H1 (cell line): ENCODE measurements at regions not wholly inside any gene's neighbourhood (a gene's known extent, or its start where the extent isn't known, plus 50 kb on each side); places are given as distances from the start of the nearest gene placed in this dataset.

Experiments
- CTCF ChIA-PET: fragments of 300-600 bp; sonication (Branson Sonifier 250); formaldehyde crosslinking; loops from one replicate; lab custom pipeline; 2021; ENCODE audit not compliant: partially characterized antibody; lab: Charles Lee
- POLR2A ChIA-PET: fragments of 300-600 bp; sonication (Branson Sonifier 250); formaldehyde crosslinking; loops from one replicate; lab custom pipeline; 2021; ENCODE audit warnings: inconsistent platforms; ENCODE audit not compliant: partially characterized antibody; lab: Charles Lee
- DNase-seq, 2 experiments: peaks; one replicate each; pipeline versions ENCODE4 v3.0.0 to v3.0.0-alpha.2; 2010 to 2022; ENCODE audit warnings: low spot score in 2 of 2, low read depth in 1 of 2, mixed read lengths in 1 of 2
- FAIRE-seq: peaks from 2 replicates; lab custom pipeline; 2011; peaks lifted over from hg19 to GRCh38; lab: Jason Lieb, UNC
- H2AFZ ChIP-seq: 2 replicates; pipeline ENCODE4 v1.8.1; 2012; ENCODE audit warnings: low read length, inconsistent platforms
- H2AK5ac ChIP-seq: 2 replicates; pipeline ENCODE4 v1.6.1; 2013; ENCODE audit warnings: low read depth, low read length
- H2BK120ac ChIP-seq: replicated peaks from 2 replicates; pipeline ENCODE3; 2013; ENCODE audit warnings: low read depth, low read length, inconsistent platforms
- H2BK12ac ChIP-seq: 2 replicates; pipeline ENCODE4 v1.6.1; 2013; ENCODE audit warnings: low read depth, low read length
- H2BK15ac ChIP-seq: 2 replicates; pipeline ENCODE4 v1.6.1; 2013; ENCODE audit warnings: low read length
- H2BK20ac ChIP-seq: 2 replicates; pipeline ENCODE4 v1.6.1; 2013; ENCODE audit warnings: low read length
- H2BK5ac ChIP-seq: 2 replicates; pipeline ENCODE4 v1.6.1; 2013; ENCODE audit warnings: low read depth, low read length
- H3K14ac ChIP-seq: 2 replicates; pipeline ENCODE4 v1.6.1; 2013; ENCODE audit warnings: inconsistent platforms; ENCODE audit not compliant: insufficient read length
- H3K18ac ChIP-seq: 2 replicates; pipeline ENCODE4 v1.6.1; 2013; ENCODE audit warnings: low read length; ENCODE audit errors: extremely low read depth
- H3K23ac ChIP-seq: 2 replicates; pipeline ENCODE4 v1.6.1; 2013; ENCODE audit warnings: inconsistent platforms; ENCODE audit not compliant: insufficient read length
- H3K23me2 ChIP-seq: 2 replicates; pipeline ENCODE4 v1.6.1; 2013; ENCODE audit warnings: low read depth, low read length
- H3K27ac ChIP-seq: 2 replicates; pipeline ENCODE4 v1.6.1; 2011; ENCODE audit warnings: low read depth, low read length, inconsistent platforms
- H3K27me3 ChIP-seq, 4 experiments: replicated peaks in 1 of 4; 1 replicate in 1 of 4; 2 replicates in 3 of 4; pipeline versions ENCODE4 v1.6.1 to v1.8.1; 2011 to 2013; ENCODE audit warnings: low read length in 3 of 4, mild to moderate bottlenecking in 3 of 4, inconsistent platforms in 2 of 4, mixed read lengths in 2 of 4, moderate library complexity in 1 of 4; ENCODE audit not compliant: control insufficient read depth in 3 of 4, insufficient read depth in 3 of 4; ENCODE audit errors: extremely low read depth in 1 of 4
- H3K36me3 ChIP-seq, 4 experiments: 2 replicates each; pipeline versions ENCODE4 v1.6.1 to v1.8.1; 2011 to 2013; ENCODE audit warnings: mild to moderate bottlenecking in 4 of 4, low read length in 3 of 4, moderate library complexity in 2 of 4, control low read depth in 1 of 4, inconsistent platforms in 1 of 4; ENCODE audit not compliant: insufficient read depth in 4 of 4, control insufficient read depth in 2 of 4
- H3K4ac ChIP-seq: replicated peaks from 2 replicates; pipeline ENCODE3; 2013; ENCODE audit warnings: low read length, low read depth, mixed read lengths, inconsistent platforms; ENCODE audit not compliant: insufficient read length
- H3K4me1 ChIP-seq, 4 experiments: replicated peaks in 1 of 4; 1 replicate in 1 of 4; 2 replicates in 3 of 4; pipeline versions ENCODE4 v1.6.1 to v1.8.1; 2011 to 2013; ENCODE audit warnings: low read length in 3 of 4, inconsistent platforms in 2 of 4, mixed read lengths in 1 of 4; ENCODE audit not compliant: insufficient read depth in 4 of 4, control insufficient read depth in 3 of 4
- H3K4me2 ChIP-seq, 2 experiments: 2 replicates each; pipeline versions ENCODE4 v1.6.1 to v1.8.1; 2011 to 2013; ENCODE audit warnings: low read depth in 2 of 2, low read length in 2 of 2, control low read depth in 1 of 2, inconsistent platforms in 1 of 2, mild to moderate bottlenecking in 1 of 2; ENCODE audit not compliant: insufficient read depth in 1 of 2
- H3K4me3 ChIP-seq, 4 experiments: fragments of 200-600, 300-600 bp in 1 of 4; sonication (generic), shearing (Covaris generic), sonication (Bioruptor Twin) in 1 of 4; 2 replicates each; pipeline versions ENCODE4 v1.5.1 to v1.8.1; 2011 to 2016; ENCODE audit warnings: low read length in 4 of 4, low read depth in 3 of 4, control low read depth in 2 of 4, inconsistent platforms in 2 of 4, mild to moderate bottlenecking in 2 of 4, mixed read lengths in 1 of 4, moderate library complexity in 1 of 4; ENCODE audit not compliant: insufficient read depth in 2 of 4; ENCODE audit errors: extremely low read depth in 1 of 4
- H3K56ac ChIP-seq: replicated peaks from 2 replicates; pipeline ENCODE3; 2013; ENCODE audit warnings: low read depth, mild to moderate bottlenecking, mixed read lengths, low read length, inconsistent platforms; ENCODE audit not compliant: insufficient read length
- H3K79me1 ChIP-seq: 2 replicates; pipeline ENCODE4 v1.6.1; 2013; ENCODE audit warnings: low read depth, low read length, control low read depth
- H3K79me2 ChIP-seq, 2 experiments: 2 replicates each; pipeline versions ENCODE4 v1.6.1 to v1.8.1; 2012 to 2013; ENCODE audit warnings: low read length in 2 of 2, mild to moderate bottlenecking in 2 of 2, inconsistent platforms in 1 of 2; ENCODE audit not compliant: insufficient read depth in 2 of 2, control insufficient read depth in 1 of 2
- H3K9ac ChIP-seq, 4 experiments: replicated peaks in 1 of 4; 1 replicate in 1 of 4; 2 replicates in 3 of 4; pipeline versions ENCODE4 v1.6.1 to v1.8.1; 2011 to 2013; ENCODE audit warnings: low read depth in 3 of 4, low read length in 3 of 4, control low read depth in 2 of 4, mild to moderate bottlenecking in 2 of 4, moderate library complexity in 2 of 4, inconsistent platforms in 1 of 4; ENCODE audit errors: extremely low read depth in 1 of 4
- H3K9me3 ChIP-seq, 2 experiments: 2 replicates each; pipeline versions ENCODE4 v1.6.1 to v1.8.1; 2012 to 2013; ENCODE audit warnings: mild to moderate bottlenecking in 2 of 2, moderate library complexity in 2 of 2, control low read depth in 1 of 2, inconsistent platforms in 1 of 2, low read depth in 1 of 2, low read length in 1 of 2, mixed read lengths in 1 of 2; ENCODE audit not compliant: insufficient read depth in 2 of 2
- H4K20me1 ChIP-seq, 2 experiments: replicated peaks in 1 of 2; 2 replicates each; pipeline versions ENCODE3 to v1.8.1; 2011 to 2013; ENCODE audit warnings: inconsistent platforms in 2 of 2, low read length in 2 of 2, mild to moderate bottlenecking in 1 of 2; ENCODE audit not compliant: insufficient read depth in 2 of 2, control insufficient read depth in 1 of 2
- H4K5ac ChIP-seq: 2 replicates; pipeline ENCODE4 v1.6.1; 2013; ENCODE audit warnings: low read length, low read depth, mixed read lengths, inconsistent platforms; ENCODE audit not compliant: insufficient read length
- H4K8ac ChIP-seq: 2 replicates; pipeline ENCODE4 v1.8.0; 2013; ENCODE audit warnings: mild to moderate bottlenecking, moderate library complexity, low read length, inconsistent platforms; ENCODE audit not compliant: insufficient read depth; ENCODE audit errors: extremely low read depth
- H4K91ac ChIP-seq: replicated peaks from 2 replicates; pipeline ENCODE3; 2013; ENCODE audit warnings: low read length, mixed read lengths, inconsistent platforms; ENCODE audit not compliant: insufficient read length
- ATF2 ChIP-seq: IDR thresholded peaks from 2 replicates; pipeline ENCODE4 v1.6.1; 2012; ENCODE audit warnings: low read length, inconsistent platforms
- CHD1 ChIP-seq: IDR thresholded peaks from 2 replicates; pipeline ENCODE4 v1.6.1; 2012; ENCODE audit warnings: low read depth, low read length, improper control_type of control experiment
- E2F6 ChIP-seq: IDR thresholded peaks from 2 replicates; pipeline ENCODE4 v1.6.1; 2012; ENCODE audit warnings: inconsistent platforms
- EZH2 ChIP-seq: fragments of 200-600 bp; sonication (generic); IDR thresholded peaks from 2 replicates; pipeline ENCODE4 v1.7.1; 2012; ENCODE audit warnings: low read depth, mild to moderate bottlenecking, moderate library complexity, low read length, inconsistent platforms; ENCODE audit not compliant: severe bottlenecking
- JUN ChIP-seq: IDR thresholded peaks from 2 replicates; pipeline ENCODE4 v1.6.1; 2011; ENCODE audit warnings: low read depth, mild to moderate bottlenecking, improper control_type of control experiment, low read length
- KDM5A ChIP-seq: fragments of 200-600 bp; IDR thresholded peaks from 2 replicates; pipeline ENCODE4 v1.7.1; 2012; ENCODE audit warnings: mild to moderate bottlenecking, low read length, inconsistent platforms, mixed read lengths
- NRF1 ChIP-seq: IDR thresholded peaks from 2 replicates; pipeline ENCODE4 v1.6.1; 2011; ENCODE audit warnings: mild to moderate bottlenecking, low read depth, low read length, improper control_type of control experiment
- POLR2A ChIP-seq, 2 experiments: IDR thresholded peaks; 1 replicate in 1 of 2; 2 replicates in 1 of 2; pipeline ENCODE4 v1.6.1; 2011; ENCODE audit warnings: low read depth in 2 of 2, low read length in 2 of 2, mild to moderate bottlenecking in 2 of 2; ENCODE audit errors: control extremely low read depth in 1 of 2
- RAD21 ChIP-seq, 2 experiments: IDR thresholded peaks in 1 of 2; conservative IDR thresholded peaks in 1 of 2; 2 replicates each; pipeline ENCODE4 v1.6.1; 2011; ENCODE audit warnings: low read depth in 2 of 2, low read length in 2 of 2, improper control_type of control experiment in 1 of 2, inconsistent platforms in 1 of 2, mild to moderate bottlenecking in 1 of 2, moderate library complexity in 1 of 2
- RNF2 ChIP-seq: fragments of 200-900, 300-1000 bp; sonication (generic); IDR thresholded peaks from 2 replicates; pipeline ENCODE4 v1.7.1; 2016; ENCODE audit warnings: borderline replicate concordance, low read depth, mild to moderate bottlenecking, antibody characterized with exemption, low read length; ENCODE audit not compliant: poor library complexity, severe bottlenecking; ENCODE audit errors: missing control alignments
- SIX5 ChIP-seq: IDR thresholded peaks from 2 replicates; pipeline ENCODE4 v1.6.1; 2011; ENCODE audit warnings: mild to moderate bottlenecking, low read depth, low read length
- SP4 ChIP-seq: IDR thresholded peaks from 2 replicates; pipeline ENCODE4 v1.6.1; 2012; ENCODE audit warnings: low read length, inconsistent platforms
- SRF ChIP-seq: IDR thresholded peaks from 2 replicates; pipeline ENCODE4 v1.6.1; 2011; ENCODE audit warnings: mild to moderate bottlenecking, low read depth, low read length, moderate library complexity

- no peak for FAIRE-seq
- TF ChIP-seq NRF1, result no peak
- no peak for TF ChIP-seq SP4
- TF ChIP-seq RAD21 (IDR thresholded peaks at IDR 0.05 in 1 of 2, conservative IDR thresholded peaks at IDR 0.05 in 1 of 2; ENCODE audit: low read depth in 2 of 2, low read length in 2 of 2), result no peak
- TF ChIP-seq E2F6, result no peak
- TF ChIP-seq ATF2, result no peak
- TF ChIP-seq RNF2, result no peak
- TF ChIP-seq POLR2A (IDR thresholded peaks at IDR 0.05; ENCODE audit: control extremely low read depth in 1 of 2, low read depth in 2 of 2, low read length in 2 of 2), result no peak
- TF ChIP-seq KDM5A, result no peak
- no peak for TF ChIP-seq SRF
- TF ChIP-seq SIX5, result no peak
- TF ChIP-seq CHD1, result no peak
- no peak for TF ChIP-seq EZH2
- TF ChIP-seq JUN, result no peak
These were observed 874.8 kb upstream of the SLITRK6 start for GRCh38 chr13:86673931-86674431.

More at GRCh38 chr13:86673931-86674431, 874.8 kb upstream of the SLITRK6 start:
- no peak for DNase-seq
- no peak overlapping the region for H3K18ac ChIP-seq
- no peak overlapping the region for H4K5ac ChIP-seq
- H4K20me1 ChIP-seq, result no peaks in the 10 kb centered on the region
- H3K23me2 ChIP-seq, result no peaks in the 10 kb centered on the region
- no peaks in the 10 kb centered on the region for H3K4me1 ChIP-seq
- no peak overlapping the region for H4K91ac ChIP-seq
- H3K27ac ChIP-seq, result no peak overlapping the region
- ChIA-PET POLR2A (no interaction called here), CTCF (no interaction called here)
- H2AK5ac ChIP-seq, result no peak overlapping the region
- H3K4me2 ChIP-seq, result no peak overlapping the region
- H3K79me2 ChIP-seq, result no peaks in the 10 kb centered on the region
- no peaks in the 10 kb centered on the region for H3K79me1 ChIP-seq
- no peak overlapping the region for H3K4ac ChIP-seq
- no peak overlapping the region for H2BK15ac ChIP-seq
- H2BK20ac ChIP-seq, result no peak overlapping the region
- no peak overlapping the region for H3K14ac ChIP-seq
- no peak overlapping the region for H3K4me3 ChIP-seq
- no peaks in the 10 kb centered on the region for H3K27me3 ChIP-seq
- no peak overlapping the region for H2BK5ac ChIP-seq
- H2BK12ac ChIP-seq, result no peak overlapping the region
- no peak overlapping the region for H2AFZ ChIP-seq
- H3K36me3 ChIP-seq, result no peaks in the 10 kb centered on the region
- H3K9ac ChIP-seq, result no peak overlapping the region
- no peaks in the 10 kb centered on the region for H3K9me3 ChIP-seq
- H4K8ac ChIP-seq, result no peak overlapping the region
- H3K56ac ChIP-seq, result no peak overlapping the region
- H3K23ac ChIP-seq, result no peak overlapping the region
- H2BK120ac ChIP-seq, result no peak overlapping the region
